Right lobe of liver (tissue), 6 donors: ENCODE measurements at regions not wholly inside any gene's neighbourhood (a gene's known extent, or its start where the extent isn't known, plus 50 kb on each side); places are given as distances from the start of the nearest gene placed in this dataset.

Source experiments
- ATAC-seq, 4 donors: fragments of 200-7000 bp; cut with Tn5 transposase; one replicate each; pipeline ENCODE4 v1.9.1; 2020; ENCODE audit warnings: mild to moderate bottlenecking in 4 of 4, moderate library complexity in 4 of 4
- DNase-seq, 3 donors: peaks; one replicate each; pipeline ENCODE4 v3.0.0-alpha.2; 2020
- H3K27ac ChIP-seq, 3 donors: fragments of 200-600 bp; one replicate each; pipeline ENCODE4 v1.8.0; 2022
- H3K27me3 ChIP-seq, 2 donors: fragments of 200-600 bp; one replicate each; pipeline ENCODE4 v1.8.0; 2022
- H3K36me3 ChIP-seq, 4 donors: fragments of 200-600 bp; sonication (generic) in 1 of 4; one replicate each; pipeline versions ENCODE4 v1.5.1 to v1.8.0; 2017 to 2022; ENCODE audit warnings: control low read depth in 1 of 4
- H3K4me1 ChIP-seq, 4 donors: fragments of 200-600 bp; sonication (generic) in 1 of 4; one replicate each; pipeline versions ENCODE4 v1.5.1 to v1.8.0; 2017 to 2022; ENCODE audit warnings: control low read depth in 1 of 4
- H3K4me3 ChIP-seq, 3 donors: fragments of 200-600 bp; one replicate each; pipeline ENCODE4 v1.8.0; 2022
- H3K9me3 ChIP-seq, 4 donors: fragments of 200-600 bp; sonication (generic) in 1 of 4; one replicate each; pipeline versions ENCODE4 v1.5.1 to v1.8.0; 2017 to 2022; ENCODE audit warnings: control low read depth in 1 of 4
- CTCF ChIP-seq, 4 donors: fragments of 200-600 bp in 3 of 4; fragments of 450-650 bp in 1 of 4; IDR thresholded peaks; one replicate each; pipeline versions ENCODE4 v1.5.1 to v1.8.0; 2016 to 2022; ENCODE audit warnings: antibody characterized with exemption in 4 of 4, mild to moderate bottlenecking in 2 of 4
- POLR2A ChIP-seq: fragments of 450-650 bp; IDR thresholded peaks from one replicate; pipeline ENCODE4 v1.6.1; 2017; ENCODE audit warnings: antibody characterized with exemption, mild to moderate bottlenecking
- WGBS: methylation state at CpG from one replicate; pipeline ENCODE4 v1.1.6; 2018; ENCODE audit warnings: low coverage, low lambda C conversion rate; ENCODE audit not compliant: insufficient coverage; ENCODE audit errors: missing lambda C conversion rate; 5-methylcytosine and 5-hydroxymethylcytosine counted together
- intact Hi-C, 2 donors: fragments of 100-400 bp; cut with DNase I; formaldehyde crosslinking; loops; one replicate each; pipeline versions ENCODE4 v1.11.2 to v1.14.1; 2022
- donor health status: DM: no; HTN: yes; CAD: no.
- donor health status: DM: no; HTN: no; CAD: no.
- donor health status: DM: no; HTN: no; CAD: no.
- donor health status: DM: no; HTN: yes; CAD: no.
- donor health status: DM: no; HTN: yes; CAD: no.

GRCh38 chr15:87686841-87687522 lies 569.6 kb downstream of the NTRK3 start:
- Histone ChIP-seq H3K36me3 (no peaks in the 10 kb centered on the region), H3K4me3 (no peak overlapping the region), H3K27ac (no peak overlapping the region), H3K4me1 (no peaks in the 10 kb centered on the region), H3K27me3 (no peaks in the 10 kb centered on the region), H3K9me3 (no peaks in the 10 kb centered on the region)
- 64% methylated on average over 4 of the region's 4 CpGs for WGBS
- intact Hi-C loops = no loop called here
- DNase-seq (no peak), ATAC-seq (no peak)
- TF ChIP-seq CTCF (IDR thresholded peaks at IDR 0.05) (no peak), POLR2A (no peak)

- 42% methylated on average over 5 of the region's 5 CpGs for WGBS
- Histone ChIP-seq H3K9me3 (no peaks in the 10 kb centered on the region), H3K4me1 (no peaks in the 10 kb centered on the region), H3K27ac (no peak overlapping the region), H3K4me3 (no peak overlapping the region), H3K27me3 (no peaks in the 10 kb centered on the region), H3K36me3 (no peaks in the 10 kb centered on the region)
- ATAC-seq (no peak), DNase-seq (no peak)
- intact Hi-C loops = no loop called here
- TF ChIP-seq CTCF (IDR thresholded peaks at IDR 0.05) (no peak), POLR2A (no peak)
Measured at GRCh38 chr15:87686339-87686738, 570.2 kb downstream of the NTRK3 start.

- intact Hi-C loops = no loop called here
- 40% methylated on average over 1 of the region's 1 CpG for WGBS
- DNase-seq (no peak), ATAC-seq (no peak)
- no peaks in the 10 kb centered on the region for H3K9me3 ChIP-seq
- no peaks in the 10 kb centered on the region for H3K4me1 ChIP-seq
- H3K36me3 ChIP-seq = no peaks in the 10 kb centered on the region
- no peak for TF ChIP-seq POLR2A
- no peak for TF ChIP-seq CTCF (IDR thresholded peaks at IDR 0.05)
- H3K27me3 ChIP-seq = no peaks in the 10 kb centered on the region
- no peak overlapping the region for H3K4me3 ChIP-seq
- H3K27ac ChIP-seq = no peak overlapping the region
Measured at GRCh38 chr15:87682527-87682926, 574.0 kb downstream of the NTRK3 start.

GRCh38 chr15:87681104-87681503 lies 575.4 kb downstream of the NTRK3 start:
- H3K36me3 ChIP-seq = no peaks in the 10 kb centered on the region
- no peaks in the 10 kb centered on the region for H3K9me3 ChIP-seq
- intact Hi-C loops = no loop called here
- H3K4me3 ChIP-seq = no peak overlapping the region
- TF ChIP-seq POLR2A (no peak), CTCF (IDR thresholded peaks at IDR 0.05) (no peak)
- WGBS = 30% methylated on average over 1 of the region's 1 CpG
- no peak overlapping the region for H3K27ac ChIP-seq
- ATAC-seq = no peak
- no peaks in the 10 kb centered on the region for H3K27me3 ChIP-seq
- no peaks in the 10 kb centered on the region for H3K4me1 ChIP-seq
- DNase-seq = no peak

- WGBS = 92% methylated on average over 1 of the region's 1 CpG
- DNase-seq (no peak), ATAC-seq (no peak)
- TF ChIP-seq CTCF (IDR thresholded peaks at IDR 0.05) (no peak), POLR2A (no peak)
- Histone ChIP-seq H3K27ac (no peak overlapping the region), H3K4me1 (no peaks in the 10 kb centered on the region), H3K9me3 (no peaks in the 10 kb centered on the region), H3K27me3 (no peaks in the 10 kb centered on the region), H3K36me3 (no peaks in the 10 kb centered on the region), H3K4me3 (no peak overlapping the region)
- intact Hi-C loops = no loop called here
Measured at GRCh38 chr15:87680208-87680607, 576.3 kb downstream of the NTRK3 start.
